Muscle of back (tissue), 3 donors: ENCODE measurements at regions not wholly inside any gene's neighbourhood (a gene's known extent, or its start where the extent isn't known, plus 50 kb on each side); places are given as distances from the start of the nearest gene placed in this dataset.
A peak's percentile ranks its signal among the peaks of the same experiment; 100 is the strongest.
"Not testable (repeated sequence)": the region's sequence is repeated elsewhere in the genome, so short reads cannot be mapped to it uniquely, and the experiment has no call there.

ENCODE experiments used
- DNase-seq, 3 donors: peaks; one replicate each; pipeline versions ENCODE4 v3.0.0 to v3.0.0-alpha.2; 2013

DNA sequence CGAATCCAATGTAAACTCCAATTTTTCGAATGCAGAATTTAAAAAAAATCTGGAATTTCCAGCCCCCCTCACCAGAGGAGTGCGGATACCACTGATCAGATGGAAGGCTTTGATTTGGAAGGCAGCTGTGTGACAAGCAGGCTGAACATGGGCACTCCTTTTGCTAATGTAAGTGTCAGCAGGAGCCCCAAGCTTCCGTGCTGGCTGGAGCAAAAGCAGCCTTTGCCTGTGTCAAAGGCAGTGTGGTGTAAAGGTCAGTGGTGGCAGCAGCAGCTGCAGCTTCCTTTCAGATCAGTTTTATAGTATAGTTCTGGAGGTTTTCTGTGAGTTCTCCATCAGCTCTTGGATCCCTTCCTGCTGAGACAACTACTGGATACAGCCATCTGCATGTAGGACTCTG, 259.9 kb downstream of the CTH start:
- DNase-seq, result no peak

DNA sequence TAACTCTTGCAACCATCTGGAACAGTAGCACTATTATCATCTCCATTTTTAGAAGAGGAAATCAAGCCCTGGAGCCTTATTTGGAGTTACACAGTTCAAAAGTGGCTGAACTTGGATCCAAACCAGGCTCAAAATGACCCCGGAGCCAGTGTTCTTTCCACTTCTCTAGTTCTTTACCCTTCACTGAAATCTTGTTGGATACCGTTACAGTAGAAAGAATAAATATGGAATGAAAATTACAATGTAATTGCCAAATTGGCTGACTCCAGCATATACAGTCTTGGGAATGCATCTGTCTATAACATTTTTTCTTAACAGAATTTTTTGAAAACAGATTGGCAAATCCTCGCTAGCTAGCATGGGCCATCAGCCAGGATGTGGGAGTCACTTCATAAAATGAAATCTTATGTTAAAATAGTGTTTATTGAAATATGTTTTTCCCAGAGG, 261.4 kb downstream of the CTH start:
- peak; percentile 79 to 95 (median 90) for DNase-seq

DNA sequence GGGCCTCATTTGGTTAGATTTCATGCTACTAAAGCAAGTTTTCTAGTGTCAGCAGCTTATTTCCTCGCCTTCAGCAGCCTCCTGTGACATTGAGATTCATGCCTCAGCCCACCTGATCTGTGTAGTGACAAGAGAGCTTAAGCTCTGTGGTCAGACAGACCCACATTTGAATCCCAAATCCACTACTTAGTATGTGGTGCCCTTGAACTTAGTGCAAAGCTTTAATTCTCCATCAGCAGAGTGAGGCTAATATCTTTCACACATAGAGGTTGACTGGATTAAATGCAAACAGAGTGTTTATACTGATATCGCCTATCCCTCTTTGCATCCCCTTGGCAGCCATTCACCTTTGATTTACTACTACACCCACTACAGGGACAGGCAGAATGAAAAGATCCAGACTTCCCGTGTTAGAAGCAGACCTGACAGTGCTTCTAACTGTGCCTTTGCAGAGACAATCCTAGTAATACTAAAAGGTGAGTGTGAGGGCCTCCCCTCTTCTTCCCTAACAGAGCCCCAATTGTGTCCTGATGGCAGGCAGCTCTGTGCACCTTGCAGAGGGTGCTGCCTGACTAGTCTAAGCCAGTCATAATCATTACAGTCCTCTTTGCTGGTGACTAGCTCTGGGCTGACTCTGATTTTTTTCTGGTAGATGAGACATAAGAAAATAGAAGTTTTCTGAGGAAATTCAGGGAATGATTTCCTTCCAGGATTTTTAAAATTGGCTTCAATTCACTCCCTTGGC, 264.0 kb downstream of the CTH start:
- no peak for DNase-seq

DNA sequence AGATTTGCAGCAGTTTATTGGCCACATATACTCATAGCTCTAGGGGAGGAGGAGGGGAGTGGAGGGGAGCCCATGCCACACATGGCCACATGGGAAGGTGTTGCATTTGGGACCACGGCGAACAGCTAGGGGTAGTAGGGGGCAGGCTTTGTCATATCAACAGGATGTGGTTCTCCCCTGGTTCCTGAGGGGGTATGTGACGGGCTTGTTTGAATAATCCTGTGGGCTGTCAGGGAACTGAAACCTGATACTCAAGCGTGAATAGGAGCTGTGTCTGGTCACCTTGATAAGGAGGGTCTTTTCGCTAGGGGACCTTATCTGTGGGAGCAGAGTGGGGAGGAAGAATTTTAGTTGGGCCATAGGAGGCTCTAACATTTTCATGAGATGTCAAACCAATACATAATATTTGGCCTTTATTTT, 264.7 kb downstream of the CTH start:
- DNase-seq, result no peak

DNA sequence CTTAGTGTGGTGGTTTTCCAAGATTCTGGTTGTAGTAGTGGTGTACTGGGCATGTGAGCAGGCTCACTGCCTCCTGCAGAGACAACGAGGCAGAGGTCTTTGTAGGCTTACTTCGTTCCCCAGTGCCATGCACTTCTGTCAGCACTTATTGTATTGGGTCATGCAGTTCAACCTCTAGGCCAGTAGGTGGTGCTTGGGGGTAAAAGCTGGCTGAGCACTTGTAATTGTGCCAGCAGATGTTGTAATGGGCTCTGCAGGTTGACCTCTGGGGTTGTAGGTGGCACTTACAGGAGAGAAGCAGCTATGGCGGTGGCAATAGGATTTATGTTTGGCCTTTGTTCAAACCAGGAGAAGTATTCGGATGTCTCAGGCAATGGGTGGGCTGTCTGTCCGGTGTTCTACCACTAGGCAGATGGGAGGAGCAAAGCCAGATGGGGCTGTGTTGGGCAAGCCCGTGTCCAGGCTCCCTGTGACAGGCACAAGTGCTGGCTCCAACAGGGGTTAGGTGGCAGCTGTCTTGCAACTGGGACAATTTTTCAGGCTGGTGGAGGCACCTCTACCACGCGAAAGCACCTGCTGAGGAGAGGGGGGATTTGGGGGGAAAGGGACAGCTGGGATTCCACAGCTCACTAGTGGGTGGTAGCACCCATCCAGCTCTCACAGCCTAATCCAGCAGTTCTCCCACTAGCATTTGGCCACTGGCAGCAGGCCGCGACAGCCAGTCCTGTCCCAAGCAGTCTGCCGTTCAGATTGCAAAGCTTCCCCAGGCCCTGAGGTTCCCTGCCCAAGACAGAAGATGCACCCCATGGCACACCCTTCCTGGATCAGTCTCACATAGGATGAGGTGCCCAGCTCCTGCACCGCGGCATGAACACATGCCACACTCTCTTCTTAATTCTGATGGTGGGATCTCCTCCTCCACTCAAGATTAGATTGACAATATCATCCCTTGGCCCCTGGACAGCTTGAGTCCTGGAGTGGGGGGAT, 274.5 kb downstream of the CTH start:
- peak in 1 of 3 donors; percentile 30 for DNase-seq

DNA sequence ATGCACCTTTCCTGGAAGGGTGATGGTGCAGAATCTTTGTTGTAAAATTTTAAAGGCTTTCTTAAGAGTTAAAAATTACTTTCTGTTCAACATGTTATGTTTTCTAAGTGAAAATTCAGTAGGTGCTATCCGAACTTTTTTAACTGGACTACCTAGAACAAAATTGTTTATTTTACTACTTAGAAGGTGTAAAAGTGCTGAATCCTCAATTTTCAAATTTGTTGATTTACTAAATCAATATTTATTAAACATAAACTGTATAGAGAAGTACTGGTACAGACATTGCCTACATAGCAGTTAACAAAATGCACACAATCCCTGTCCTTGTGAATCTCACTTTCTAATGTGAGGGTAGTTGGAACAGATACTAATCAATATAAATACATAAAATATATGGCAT, 277.5 kb downstream of the CTH start:
- DNase-seq, result no peak

DNA sequence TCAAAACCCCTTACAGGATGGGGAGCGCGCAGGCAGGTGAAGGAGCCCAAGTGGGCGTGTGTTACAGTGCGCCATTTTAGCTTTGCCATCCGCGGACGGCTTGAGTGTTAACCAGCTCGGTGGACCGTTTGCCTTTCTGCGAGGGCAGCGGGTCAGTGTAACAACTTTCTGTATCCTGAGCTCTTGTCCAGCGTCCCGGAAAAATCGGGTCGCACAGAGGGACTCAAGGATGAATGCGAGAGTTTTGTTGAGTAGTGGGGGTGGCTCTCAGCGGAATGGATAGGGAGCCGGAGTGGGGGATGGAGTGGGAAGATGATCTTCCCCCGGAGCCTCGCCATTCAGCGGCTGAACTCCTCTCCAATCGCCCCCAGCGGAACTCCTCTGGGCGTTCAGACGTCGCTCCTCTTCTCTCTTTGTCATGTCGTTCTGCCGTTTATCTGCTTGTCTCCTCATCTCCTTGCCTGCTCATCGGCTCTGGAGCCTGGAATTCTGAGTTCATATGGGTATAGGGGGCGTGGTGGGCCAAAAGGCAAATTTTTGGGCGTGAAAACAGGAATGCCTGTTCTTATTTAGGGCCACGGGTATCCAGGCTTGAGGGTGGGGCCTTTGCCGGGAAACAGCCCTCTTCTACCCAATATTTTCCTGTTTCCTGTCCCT, 295.4 kb downstream of the CTH start:
- DNase-seq, result peak in 2 of 3 donors; percentile 28 to 69

DNA sequence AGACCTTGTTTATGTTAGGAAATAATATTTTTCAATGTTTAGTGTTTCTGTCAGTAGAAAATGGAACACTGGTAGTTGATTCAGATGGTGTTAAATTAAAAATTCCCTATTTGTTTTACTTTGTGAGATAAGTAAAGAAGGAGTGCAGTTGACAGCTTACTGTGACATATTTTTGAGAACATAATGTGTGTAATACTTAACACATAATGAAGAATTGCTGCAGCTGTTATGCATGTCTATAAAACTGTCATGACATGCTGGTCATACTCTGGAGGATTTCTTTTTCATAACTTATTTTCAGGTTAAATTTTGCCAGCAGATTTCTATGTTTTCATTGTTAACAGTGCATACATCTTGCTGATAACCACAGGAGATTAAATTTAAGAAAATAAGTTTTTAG, 296.1 kb downstream of the CTH start:
- DNase-seq, result peak in 1 of 3 donors; percentile 16

DNA sequence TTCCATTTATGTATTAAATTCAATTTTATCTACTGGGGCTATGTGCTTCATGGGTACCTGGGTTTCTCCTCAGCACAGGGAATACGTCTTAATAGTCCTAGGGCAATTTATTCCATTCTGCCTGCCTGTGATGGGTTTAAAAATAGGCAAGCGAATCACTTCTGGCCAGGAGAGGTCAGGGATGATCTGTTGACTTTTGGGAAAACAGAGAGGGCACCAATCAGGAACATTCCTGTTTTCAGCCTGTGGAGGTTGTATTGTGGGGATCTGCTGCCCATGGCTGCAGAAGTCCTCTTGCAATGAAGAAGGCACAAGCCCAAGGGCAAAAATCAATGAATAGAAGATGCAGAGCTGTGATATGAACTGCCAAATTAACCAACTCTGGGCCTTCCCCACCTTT, 303.1 kb downstream of the CTH start:
- no peak for DNase-seq

DNA sequence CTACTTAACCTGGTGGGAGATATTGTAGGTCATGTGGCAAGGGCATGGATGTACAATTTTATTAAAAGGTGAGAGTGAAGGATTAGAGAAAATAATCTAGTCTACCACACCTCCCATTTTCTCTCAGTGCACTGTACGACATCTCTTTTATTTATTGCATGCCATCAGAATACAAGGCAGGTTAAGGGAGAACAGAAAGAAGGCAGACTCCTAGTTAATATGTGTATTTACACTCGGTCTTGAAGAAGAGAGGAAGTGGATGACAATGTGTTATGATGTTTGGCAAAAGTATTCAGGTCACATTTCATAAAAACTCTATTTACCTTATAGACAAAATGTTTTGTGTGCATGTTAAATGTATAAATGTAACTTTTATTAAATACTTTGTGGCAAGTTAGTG, 306.1 kb downstream of the CTH start:
- DNase-seq, result no peak

DNA sequence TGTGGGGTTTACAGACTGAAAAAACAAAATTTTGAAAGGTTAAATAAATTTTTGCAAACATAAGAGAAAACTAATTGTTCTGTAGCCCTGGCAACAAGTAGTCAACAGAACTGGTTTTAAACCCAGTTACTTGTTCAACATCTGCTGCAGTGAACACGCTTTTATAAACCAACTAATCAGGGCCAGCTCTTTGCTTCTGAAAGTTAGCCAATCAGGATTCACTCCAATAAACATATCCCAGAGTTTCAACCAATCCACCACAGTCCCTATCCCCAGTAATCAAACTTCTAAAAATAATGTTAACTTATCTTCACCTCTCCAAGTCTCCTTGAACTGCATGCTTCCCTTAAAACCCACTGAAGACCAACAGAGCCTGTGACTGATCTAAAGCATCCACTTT, 306.6 kb downstream of the CTH start:
- no peak for DNase-seq

DNA sequence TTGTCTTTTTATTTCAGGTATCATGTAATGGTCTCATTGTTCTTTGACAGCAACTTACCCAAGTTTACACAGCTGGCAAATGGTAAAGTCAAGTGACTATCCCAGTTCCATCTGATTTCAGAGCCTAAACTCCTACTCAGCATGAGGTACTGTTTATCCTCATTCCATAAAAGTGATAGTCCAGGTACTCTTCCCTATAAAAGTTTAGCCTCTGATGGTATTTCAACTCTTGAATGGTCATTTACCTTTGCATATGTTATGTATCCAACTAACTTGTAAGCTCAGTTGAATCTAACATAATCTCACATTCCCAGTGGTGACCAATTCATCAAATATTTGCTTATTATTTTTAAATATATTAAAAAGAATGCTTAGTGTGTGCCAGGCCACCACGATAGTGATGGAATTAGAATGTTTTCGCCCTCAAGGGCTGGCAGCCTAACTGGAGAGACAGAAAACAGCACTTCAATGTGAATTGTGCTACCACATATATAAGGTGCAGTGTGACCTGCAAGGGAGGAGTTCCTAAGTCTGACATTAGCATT, 307.1 kb downstream of the CTH start:
- DNase-seq, result no peak

DNA sequence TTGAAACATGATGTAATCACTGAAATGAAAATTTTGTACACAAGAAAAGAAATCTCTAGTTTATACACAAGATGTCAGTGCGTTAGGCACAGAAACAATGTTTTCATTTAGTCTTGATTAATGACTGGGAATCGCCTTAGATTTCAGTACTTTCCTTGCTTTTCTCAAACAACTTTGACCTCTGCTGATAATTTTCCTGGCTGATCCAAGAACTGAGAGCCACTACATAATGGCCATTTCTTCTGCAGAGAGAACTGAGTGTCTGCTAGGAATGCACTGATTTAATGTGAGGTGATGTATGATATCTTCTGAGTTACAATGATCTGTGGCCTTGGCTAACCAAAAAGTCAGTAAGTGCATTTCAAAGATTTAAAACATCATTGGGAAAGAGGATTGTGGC, 308.1 kb downstream of the CTH start:
- DNase-seq, result peak in 2 of 3 donors; percentile 10 to 44

DNA sequence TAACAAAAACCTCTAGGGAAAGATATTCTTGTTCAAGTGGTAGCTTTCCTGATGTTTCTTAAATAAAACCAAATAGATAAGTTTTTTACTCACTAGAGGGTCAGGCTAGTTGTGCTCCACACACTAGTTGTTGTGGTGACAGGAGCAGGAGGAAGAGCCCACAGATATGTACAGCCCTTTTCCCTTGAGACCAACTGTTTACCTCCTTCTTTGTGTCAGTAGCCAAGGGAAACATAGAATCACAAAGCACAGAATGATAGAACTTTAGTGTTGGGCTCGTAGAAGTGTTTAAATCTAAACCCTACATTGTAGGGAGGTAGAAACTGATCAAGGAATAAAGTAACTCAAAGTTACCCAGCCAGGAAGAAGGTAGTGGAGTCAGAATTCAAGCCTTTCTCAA, 309.0 kb downstream of the CTH start:
- no peak for DNase-seq

DNA sequence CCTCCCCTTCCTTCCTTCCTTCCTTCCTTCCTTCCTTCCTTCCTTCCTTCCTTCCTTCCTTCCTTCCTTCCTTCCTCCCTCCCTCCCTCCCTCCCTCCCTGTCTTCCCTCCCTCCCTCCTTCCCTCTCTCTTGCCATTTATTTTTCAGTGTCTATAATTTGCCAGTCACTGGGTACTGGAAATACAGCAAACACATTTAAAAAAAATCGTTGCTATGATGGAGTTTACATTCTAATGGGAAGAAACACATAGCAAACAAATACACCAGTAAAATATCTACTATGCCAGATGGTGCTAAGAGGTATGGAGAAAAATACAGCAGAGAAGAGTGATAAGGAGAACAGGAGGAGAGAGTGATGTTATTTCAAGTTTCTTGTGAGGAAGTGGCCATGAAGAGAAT, 309.5 kb downstream of the CTH start:
- no peak for DNase-seq

DNA sequence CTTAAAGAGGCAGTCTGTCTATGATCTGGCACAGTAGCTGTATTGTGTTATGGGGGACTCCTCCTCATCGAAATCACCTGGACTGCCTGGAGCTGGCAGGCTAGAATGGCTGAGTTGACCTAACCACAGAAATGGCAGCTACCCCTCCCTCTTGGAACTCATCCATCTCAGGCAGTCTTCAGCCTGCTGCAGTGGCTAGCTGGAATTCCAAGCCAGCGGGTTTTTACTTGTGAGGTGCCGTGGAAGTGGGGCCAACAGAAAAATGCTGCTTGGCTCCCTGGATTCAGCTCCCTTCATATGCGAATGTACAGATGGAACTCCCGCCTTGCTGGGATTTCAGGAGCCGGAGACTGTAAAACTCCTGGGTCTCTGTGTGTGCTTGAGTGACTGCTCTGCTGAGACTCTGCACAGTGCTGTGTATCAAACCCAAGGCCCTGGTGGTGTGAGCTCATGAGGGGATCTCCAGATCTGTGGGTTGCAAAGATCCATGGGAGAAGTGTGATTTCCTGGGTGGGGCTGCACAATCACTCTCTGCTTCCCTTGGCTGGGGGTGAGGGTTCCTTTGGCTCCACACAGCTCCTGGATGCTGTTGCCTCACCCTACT, 316.9 kb downstream of the CTH start:
- no peak for DNase-seq

DNA sequence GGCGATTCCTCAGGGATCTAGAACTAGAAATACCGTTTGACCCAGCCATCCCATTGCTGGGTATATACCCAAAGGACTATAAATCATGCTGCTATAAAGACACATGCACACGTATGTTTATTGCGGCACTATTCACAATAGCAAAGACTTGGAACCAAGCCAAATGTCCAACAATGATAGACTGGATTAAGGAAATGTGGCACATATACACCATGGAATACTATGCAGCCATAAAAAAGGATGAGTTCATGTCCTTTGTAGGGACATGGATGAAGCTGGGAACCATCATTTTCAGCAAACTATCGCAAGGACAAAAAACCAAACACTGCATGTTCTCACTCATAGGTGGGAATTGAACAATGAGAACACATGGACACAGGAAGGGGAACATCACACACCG, 311.1 kb downstream of the PTGER3 start:
- DNase-seq, result not testable (repeated sequence)

DNA sequence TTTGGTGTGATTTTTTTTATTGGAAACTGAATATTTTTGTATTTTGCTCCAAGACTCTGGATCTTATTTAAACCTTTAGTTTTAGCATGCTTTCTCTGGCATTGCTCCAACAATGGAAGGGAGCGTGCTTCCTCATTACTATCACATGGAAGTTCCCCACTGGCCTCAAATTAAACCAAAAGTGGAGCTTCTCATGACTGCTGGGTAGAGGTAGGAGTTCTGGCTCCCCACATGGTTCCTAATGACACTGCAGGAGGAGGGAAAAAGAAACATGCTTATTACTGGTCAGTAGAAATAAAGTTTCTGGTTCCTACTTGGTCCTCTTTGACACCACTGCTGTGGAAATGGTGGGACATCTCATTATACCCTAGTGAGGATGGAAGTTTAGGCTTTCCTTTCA, 310.5 kb downstream of the PTGER3 start:
- DNase-seq, result no peak

DNA sequence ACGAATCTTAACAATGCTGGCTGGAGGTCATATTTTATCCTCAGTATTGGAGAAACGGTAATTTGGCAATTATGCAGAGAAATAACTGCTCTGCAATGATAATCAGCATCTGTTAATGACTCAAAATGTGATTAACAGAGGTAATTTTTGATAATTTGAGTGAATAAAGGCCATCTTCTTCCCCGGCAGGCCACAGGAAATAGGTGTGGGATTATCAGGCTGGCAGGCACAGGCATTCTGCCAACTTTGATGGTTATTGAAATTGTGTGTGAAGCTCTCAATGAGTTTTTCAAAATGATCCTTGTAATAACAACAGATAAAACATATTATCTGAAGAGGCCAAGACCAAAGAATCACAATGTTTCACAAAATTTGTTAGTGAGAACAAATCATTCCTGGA, 309.0 kb downstream of the PTGER3 start:
- DNase-seq, result no peak

DNA sequence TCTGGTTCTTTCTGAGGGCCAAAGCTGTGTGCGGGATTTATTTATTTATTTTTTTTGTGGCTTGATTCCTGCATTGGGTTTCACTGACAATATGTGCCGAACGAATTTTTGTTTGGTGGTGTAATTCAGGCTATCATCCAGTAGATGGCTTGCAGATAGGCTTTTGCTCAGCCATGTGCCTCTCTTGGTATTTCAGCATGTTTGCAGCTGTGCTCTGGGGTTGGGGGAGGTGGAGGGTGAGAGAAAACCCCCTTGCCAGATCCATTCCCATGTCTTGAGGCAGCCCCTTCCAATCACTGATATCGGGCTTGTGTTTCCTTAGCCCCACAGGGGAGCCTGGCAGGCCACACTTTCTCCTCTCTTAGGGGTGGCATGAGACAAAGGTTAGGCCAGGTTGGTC, 302.4 kb downstream of the PTGER3 start:
- DNase-seq, result no peak

DNA sequence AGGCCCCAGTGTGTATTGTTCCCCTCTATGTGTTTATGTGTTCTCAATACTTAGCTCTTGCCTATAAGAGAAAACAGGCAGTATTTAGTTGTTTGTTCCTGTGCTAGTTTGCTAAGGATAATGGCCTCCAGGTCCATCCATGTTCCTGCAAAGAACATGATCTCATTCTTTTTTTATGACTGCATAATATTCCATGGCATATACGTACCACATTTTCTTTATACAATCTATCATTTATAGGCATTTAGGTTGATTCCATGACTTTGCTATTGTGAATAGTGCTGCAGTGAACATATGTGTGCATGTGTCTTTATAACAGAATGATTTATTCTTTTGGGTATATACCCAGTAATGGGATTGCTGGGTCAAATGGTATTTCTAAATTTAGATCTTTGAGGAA, 301.6 kb downstream of the PTGER3 start:
- DNase-seq, result not testable (repeated sequence)

DNA sequence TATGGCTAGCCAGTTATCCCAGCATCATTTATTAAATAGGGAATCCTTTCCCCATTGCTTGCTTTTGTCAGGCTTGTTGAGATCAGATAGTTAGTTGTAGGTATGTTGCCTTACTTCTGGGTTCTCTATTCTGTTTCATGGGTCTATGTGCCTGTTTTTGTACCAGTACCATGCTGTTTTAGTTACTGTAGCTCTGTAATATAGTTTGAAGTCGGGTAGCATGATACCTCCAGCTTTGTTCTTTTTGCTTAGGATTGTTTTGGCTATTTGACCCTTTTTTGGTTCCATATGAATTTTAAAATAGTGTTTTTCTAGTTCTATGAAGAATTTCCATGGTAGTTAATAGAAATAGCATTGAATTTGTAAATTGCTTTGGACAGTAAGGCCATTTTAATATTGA, 300.5 kb downstream of the PTGER3 start:
- not testable (repeated sequence) for DNase-seq
